ENCODE measurements at regions not wholly inside any gene's neighbourhood (a gene's known extent, or its start where the extent isn't known, plus 50 kb on each side); places are given as distances from the start of the nearest gene placed in this dataset.
A peak's percentile ranks its signal among the peaks of the same experiment; 100 is the strongest.

GRCh38 chr18:75556841-75557240 lies 129.3 kb upstream of the SMIM21 start:
- DNase-seq (ENCODE audit: low read depth in 3 of 3, low spot score in 2 of 3): no peak

DNA sequence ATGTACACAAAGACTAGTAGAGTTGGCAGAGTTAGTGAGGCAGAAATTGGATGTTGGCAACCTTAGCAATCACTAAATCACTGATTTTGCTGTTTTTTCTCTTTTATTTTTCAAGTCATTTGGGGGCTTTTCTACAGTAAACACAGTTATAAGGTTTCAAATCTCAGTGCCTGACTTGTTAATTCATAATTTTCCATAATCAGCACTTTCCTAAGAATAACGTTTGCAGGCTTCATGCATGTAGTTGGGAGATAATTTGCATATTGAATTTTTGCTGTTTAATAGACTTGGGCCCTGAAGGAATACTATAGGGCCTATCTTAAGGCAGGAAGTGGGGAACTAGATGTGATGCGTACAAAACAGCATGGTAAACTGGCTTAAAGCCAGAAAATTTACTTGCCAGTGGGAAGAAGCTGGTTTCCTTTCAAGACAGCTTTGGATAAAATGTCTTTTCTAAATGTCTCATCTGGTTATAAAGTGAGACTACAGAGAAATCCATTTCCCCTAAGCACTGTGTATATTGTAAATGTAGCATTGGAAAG lies 127.2 kb upstream of the SMIM21 start:
- DNase-seq (ENCODE audit: low read depth in 3 of 3, low spot score in 2 of 3): no peak

DNA sequence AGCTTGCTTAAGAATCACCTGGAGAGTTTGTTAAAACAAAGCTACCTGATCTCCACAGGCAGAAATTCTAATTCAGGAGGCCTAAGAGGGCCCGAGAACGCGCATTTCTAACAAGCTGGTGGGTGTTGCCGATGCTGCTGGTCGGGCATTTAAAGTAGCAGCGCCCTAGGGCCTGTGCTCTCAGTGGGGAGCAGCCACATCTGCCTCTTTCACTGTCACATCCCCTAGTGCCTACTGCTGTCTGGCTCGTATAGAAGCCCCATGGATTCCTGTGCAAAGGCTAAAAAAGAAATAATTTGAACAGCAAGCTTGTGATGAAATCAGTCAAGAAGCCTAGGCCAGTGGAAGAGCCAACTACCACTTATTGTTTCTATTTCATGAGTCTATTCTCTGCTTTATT lies 126.7 kb upstream of the SMIM21 start:
- no peak for DNase-seq (ENCODE audit: low read depth in 3 of 3, low spot score in 2 of 3)

DNA sequence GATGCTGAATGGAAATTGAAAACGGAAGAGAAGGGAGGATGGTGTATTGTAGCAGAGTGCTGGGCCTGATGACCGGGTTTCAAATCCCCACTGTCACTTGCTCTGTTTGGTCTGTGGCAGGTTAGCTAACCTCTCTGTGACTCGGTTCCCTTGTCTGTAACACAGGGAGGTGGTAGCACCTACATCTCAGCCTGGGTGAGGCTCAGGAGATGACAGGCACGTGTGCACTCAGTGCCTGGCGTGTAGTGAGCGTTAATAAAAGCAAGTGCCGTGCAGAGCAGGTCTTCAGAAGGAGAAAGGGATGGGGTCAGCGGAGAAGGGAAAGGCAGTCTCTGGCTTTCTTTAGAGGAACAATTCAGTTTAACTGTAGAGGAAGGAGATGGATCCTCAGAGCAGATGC lies 125.5 kb upstream of the SMIM21 start:
- no peak for DNase-seq (ENCODE audit: low read depth in 3 of 3, low spot score in 2 of 3)

DNA sequence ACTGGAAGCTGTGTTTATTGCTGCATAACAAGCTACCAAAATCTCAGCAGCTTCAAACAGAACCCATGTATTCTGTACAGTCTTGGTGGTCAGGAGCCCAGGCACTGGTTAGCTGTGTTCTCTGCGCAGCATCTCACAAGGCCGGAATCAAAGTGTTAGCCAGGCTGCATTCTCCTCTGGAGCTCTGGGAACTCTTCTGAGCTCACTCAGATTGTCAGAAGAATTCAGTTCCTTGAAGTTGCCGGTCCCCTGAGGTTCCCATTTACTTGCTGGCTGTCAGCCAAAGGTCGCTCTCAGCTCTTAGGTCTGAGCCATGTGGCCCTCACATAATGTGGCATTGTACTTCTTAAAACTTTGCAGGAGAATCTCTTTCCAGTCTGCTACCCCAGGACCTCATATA lies 123.6 kb upstream of the SMIM21 start:
- DNase-seq (ENCODE audit: low read depth in 3 of 3, low spot score in 2 of 3): no peak

GRCh38 chr18:75548353-75548905 lies 120.9 kb upstream of the SMIM21 start:
- DNase-seq (ENCODE audit: low read depth in 3 of 3, low spot score in 2 of 3): peak in 1 of 3 donors; percentile 26

DNA sequence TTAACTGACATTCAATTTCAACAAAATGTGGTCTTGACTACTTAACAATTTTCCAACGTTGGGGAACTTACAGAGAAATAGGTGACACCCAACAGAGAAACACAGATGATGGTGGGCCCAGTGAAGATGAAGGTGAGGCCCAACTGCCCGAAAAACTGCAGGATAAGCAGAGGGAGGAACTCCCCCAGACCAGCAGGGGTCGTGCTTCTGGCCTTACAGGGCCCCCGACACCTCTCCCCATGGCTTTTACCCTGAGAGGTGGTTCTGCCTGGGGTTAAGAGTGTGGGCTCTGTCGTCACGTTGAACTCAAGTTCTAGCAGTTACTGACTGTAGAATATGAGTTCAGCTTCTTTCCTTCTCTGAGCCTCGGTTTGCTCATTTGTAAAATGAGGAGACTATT lies 119.5 kb upstream of the SMIM21 start:
- no peak for DNase-seq (ENCODE audit: low read depth in 3 of 3, low spot score in 2 of 3)

GRCh38 chr18:75545189-75545588 lies 117.7 kb upstream of the SMIM21 start:
- DNase-seq (ENCODE audit: low read depth in 3 of 3, low spot score in 2 of 3): no peak

GRCh38 chr18:75544496-75544895 lies 117.0 kb upstream of the SMIM21 start:
- no peak for DNase-seq (ENCODE audit: low read depth in 3 of 3, low spot score in 2 of 3)

GRCh38 chr18:75544051-75544481 lies 116.6 kb upstream of the SMIM21 start:
- no peak for DNase-seq (ENCODE audit: low read depth in 3 of 3, low spot score in 2 of 3)

GRCh38 chr18:75538727-75539126 lies 111.2 kb upstream of the SMIM21 start:
- DNase-seq (ENCODE audit: low read depth in 3 of 3, low spot score in 2 of 3): no peak

DNA sequence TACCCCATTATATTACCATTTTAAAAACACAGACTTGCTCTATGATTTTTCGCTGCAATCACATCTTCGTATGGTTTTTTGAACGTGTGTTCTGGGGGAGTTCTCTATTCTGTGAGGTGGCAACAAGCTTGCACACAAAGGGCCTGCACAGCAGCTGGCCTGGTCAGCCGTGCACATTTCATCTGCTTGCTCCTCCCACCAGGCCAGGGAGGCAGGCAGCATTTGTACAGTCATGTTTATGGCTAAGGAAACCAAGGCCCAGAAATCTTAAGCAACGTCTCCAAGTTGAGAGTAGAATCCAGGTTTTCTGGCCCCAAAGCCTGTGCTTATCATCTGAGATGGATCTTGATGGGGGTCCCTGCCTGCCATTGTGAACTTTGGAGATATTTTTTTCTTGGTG lies 106.4 kb upstream of the SMIM21 start:
- no peak for DNase-seq (ENCODE audit: low read depth in 3 of 3, low spot score in 2 of 3)

GRCh38 chr18:75533209-75533608 lies 105.7 kb upstream of the SMIM21 start:
- DNase-seq (ENCODE audit: low read depth in 3 of 3, low spot score in 2 of 3): no peak

DNA sequence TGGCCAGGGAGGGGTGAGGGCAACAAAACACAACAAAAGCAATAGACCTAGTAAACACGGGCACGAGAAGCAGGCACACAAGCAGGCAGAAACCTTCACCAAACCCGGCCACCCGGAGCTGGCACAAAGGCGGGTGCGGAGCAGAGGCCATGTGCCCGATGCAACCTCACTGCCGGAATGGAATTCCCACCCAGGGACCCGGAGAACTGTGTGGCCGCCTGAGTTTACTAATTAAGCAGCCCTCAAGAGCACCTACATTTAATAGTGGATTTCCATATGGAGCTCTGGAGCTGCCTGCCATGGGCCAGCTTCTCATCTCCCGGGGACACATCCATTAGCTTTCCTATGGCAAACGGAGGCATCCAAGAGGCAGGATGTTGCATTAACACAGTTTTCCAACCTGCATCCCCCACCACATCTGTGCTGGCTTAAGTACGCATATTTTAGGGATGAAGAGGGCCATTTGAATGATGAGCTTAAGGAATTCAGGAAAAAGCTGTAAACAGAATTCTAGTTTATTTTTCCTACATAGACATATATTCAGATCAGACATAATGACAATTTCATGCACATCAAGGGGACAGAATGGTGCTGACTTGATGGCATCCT lies 104.5 kb upstream of the SMIM21 start:
- DNase-seq (ENCODE audit: low read depth in 3 of 3, low spot score in 2 of 3): no peak

- no peak for DNase-seq (ENCODE audit: low read depth in 3 of 3, low spot score in 2 of 3)
Observed at GRCh38 chr18:75531212-75531850, 103.8 kb upstream of the SMIM21 start.

- DNase-seq (ENCODE audit: low read depth in 3 of 3, low spot score in 2 of 3): no peak
Observed at GRCh38 chr18:75530566-75531211, 103.2 kb upstream of the SMIM21 start.

DNA sequence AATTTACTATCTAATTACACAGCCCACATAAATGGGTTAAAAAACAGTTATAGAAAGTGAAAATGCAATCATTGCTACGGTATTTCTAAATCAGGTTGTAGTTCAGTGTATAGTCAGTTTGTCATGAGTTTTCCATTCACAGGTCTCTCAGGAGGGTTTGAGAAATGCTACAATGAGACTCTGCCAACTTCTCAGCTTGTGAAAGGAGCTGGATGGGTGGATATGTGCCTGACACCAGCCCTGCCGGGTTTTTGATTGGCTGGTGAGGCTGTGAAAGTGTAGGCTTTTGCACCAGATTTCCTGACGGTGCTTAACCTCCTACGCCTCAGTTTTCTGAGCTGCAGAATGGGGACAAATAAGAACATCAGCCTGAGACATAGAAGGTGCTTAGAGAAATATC lies 102.6 kb upstream of the SMIM21 start:
- DNase-seq (ENCODE audit: low read depth in 3 of 3, low spot score in 2 of 3): no peak

GRCh38 chr18:75529394-75529793 lies 101.9 kb upstream of the SMIM21 start:
- no peak for DNase-seq (ENCODE audit: low read depth in 3 of 3, low spot score in 2 of 3)

GRCh38 chr18:75527848-75528685 lies 100.6 kb upstream of the SMIM21 start:
- no peak for DNase-seq (ENCODE audit: low read depth in 3 of 3, low spot score in 2 of 3)

DNA sequence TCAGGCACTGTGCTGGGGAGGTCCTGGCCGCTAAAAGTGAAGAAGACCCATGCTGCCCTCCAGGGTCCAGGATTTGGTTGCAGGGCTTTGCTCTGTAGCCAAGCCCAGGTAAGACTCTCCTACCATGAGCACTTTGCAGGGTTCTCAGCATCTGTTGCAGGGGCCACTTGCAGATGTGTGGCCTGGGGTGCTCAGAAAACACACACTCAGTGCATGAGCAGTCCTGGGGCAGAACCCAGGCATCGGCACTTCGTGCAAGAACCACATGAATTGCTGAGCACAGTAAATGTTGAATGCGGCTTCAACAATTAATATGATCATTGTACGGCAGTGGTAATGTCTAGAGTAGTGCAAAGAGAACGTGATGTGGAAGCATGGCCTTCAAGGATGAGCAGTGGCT lies 98.5 kb upstream of the SMIM21 start:
- no peak for DNase-seq (ENCODE audit: low read depth in 3 of 3, low spot score in 2 of 3)

GRCh38 chr18:75525331-75525730 lies 97.8 kb upstream of the SMIM21 start:
- DNase-seq (ENCODE audit: low read depth in 3 of 3, low spot score in 2 of 3): no peak
